ENCODE measurements at regions not wholly inside any gene's neighbourhood (a gene's known extent, or its start where the extent isn't known, plus 50 kb on each side); places are given as distances from the start of the nearest gene placed in this dataset.

- TF ChIP-seq ETS1 (CRISPR knock-in tag; IDR thresholded peaks at IDR 0.05) (no peak), HOMEZ (CRISPR knock-in tag; IDR thresholded peaks at IDR 0.05; ENCODE audit: low read depth) (no peak), GTF3A (CRISPR knock-in tag; conservative IDR thresholded peaks at IDR 0.05) (no peak), ZSCAN9 (CRISPR knock-in tag; IDR thresholded peaks at IDR 0.05; ENCODE audit: borderline replicate concordance) (no peak), ATM (IDR thresholded peaks at IDR 0.05; ENCODE audit: borderline replicate concordance) (no peak), UBTF (CRISPR knock-in tag; IDR thresholded peaks at IDR 0.05) (no peak), THAP9 (CRISPR knock-in tag; IDR thresholded peaks at IDR 0.05; ENCODE audit: borderline replicate concordance) (no peak), CEBPZ (IDR thresholded peaks at IDR 0.05; ENCODE audit: low read length) (no peak), ARNTL (CRISPR knock-in tag; IDR thresholded peaks at IDR 0.05) (no peak), HNF4A (CRISPR knock-in tag; IDR thresholded peaks at IDR 0.05) (no peak), CSRNP1 (CRISPR knock-in tag; IDR thresholded peaks at IDR 0.05) (no peak)
These were observed 160.6 kb downstream of the PALM2AKAP2 start (continued) for GRCh38 chr9:109940561-109940960.
